ENCODE measurements at regions not wholly inside any gene's neighbourhood (a gene's known extent, or its start where the extent isn't known, plus 50 kb on each side); places are given as distances from the start of the nearest gene placed in this dataset.
"Not testable (repeated sequence)": the region's sequence is repeated elsewhere in the genome, so short reads cannot be mapped to it uniquely, and the experiment has no call there.

DNA sequence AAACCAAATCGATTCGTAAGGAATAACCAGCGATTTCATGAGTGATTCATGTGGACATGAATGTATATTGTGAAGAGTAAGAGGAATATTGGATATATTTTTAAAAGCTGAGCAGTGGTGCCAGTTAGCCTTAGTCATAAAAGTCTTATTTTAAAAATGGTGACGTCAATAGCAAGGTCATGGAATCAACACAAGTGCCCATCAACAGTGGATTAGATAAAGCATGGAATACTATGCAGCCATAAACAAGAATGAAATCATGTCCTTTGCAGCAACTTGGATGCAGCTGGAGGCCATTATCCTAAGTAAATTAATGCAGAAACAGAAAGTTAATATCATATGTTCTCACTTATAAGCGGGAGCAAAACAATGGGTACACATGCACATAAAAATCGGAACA lies 89.0 kb upstream of the STOX2 start:
- DNase-seq: no peak

- no peak for DNase-seq
Measured at GRCh38 chr4:183816882-183817509, 88.1 kb upstream of the STOX2 start.

DNA sequence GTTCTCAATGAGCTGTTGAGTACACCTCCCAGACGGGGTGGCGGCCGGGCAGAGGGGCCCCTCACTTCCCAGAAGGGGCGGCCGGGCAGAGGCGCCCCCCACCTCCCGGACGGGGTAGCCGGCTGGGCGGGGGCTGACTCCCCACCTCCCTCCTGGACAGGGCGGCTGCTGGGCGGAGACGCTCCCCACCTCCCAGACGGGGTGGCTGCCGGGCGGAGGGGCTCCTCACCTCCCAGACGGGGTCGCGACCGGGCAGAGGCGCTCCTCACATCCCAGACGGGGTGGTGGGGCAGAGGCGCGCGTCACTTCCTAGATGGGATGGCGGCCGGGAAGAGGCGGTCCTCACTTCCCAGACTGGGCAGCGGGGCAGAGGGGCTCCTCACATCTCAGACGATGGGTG lies 86.5 kb upstream of the STOX2 start:
- not testable (repeated sequence) for DNase-seq

GRCh38 chr4:183821076-183821853 lies 83.8 kb upstream of the STOX2 start:
- DNase-seq: peak; percentile 76

- DNase-seq: peak; percentile 24
Measured at GRCh38 chr4:183823434-183823833, 81.7 kb upstream of the STOX2 start.

DNA sequence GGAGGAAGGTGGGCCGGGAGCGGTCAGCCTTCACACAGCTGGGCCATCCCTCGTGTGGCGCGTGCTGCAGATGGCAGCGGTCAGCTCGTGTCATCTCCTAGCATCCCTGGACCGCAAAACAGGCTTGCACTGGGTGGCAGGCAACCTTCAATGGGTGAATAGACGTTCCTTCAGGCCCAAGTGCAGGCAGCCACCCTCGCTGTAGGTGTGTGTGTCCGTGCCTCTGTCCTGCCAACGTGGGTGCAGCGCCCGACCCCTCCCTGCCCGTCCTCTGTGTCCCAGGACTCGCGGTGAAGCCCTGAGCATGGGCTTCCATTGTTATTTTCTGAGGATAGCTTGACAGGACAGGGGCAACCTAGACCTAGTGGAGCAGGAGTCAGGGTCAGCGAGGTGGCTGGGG lies 79.8 kb upstream of the STOX2 start:
- DNase-seq: no peak

DNA sequence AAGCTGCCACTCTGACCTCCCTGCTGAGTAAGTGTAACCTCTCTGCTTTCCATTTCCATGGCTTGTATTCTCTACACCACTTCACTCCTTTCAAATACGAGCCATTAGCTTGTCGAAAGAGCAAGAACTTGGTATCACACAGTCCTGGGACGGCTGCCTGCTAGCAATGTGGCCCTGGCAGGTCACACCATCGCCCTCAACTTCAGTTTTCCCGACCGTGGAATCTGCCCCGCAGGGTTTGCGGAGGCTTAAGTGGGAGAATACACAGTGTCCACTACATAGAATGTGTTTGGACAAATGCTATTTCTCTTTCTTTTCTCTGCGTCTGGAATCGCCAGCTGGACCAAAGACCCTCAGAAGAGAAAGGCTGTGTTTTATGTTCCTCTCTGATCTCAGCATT lies 78.6 kb upstream of the STOX2 start:
- DNase-seq: no peak

DNA sequence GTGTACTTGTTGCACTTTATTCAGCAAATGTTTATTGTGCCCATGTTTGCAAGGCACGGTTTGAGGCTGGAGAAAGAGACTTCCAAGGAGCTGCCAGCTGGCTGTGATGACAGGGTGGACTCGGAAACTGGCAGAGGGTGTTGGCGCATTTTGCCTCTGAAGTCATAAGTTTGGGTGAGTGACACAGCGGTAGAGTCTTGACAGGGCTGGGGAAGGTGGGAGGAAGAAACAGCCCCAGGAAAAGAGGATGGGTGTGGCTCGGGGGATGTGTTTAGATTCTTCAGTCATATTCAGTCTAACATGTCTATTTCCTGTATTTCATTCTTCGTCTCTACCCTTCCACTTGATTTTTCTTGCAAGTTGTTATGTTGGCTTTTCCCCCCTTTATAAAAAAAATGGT lies 77.0 kb upstream of the STOX2 start:
- no peak for DNase-seq

DNA sequence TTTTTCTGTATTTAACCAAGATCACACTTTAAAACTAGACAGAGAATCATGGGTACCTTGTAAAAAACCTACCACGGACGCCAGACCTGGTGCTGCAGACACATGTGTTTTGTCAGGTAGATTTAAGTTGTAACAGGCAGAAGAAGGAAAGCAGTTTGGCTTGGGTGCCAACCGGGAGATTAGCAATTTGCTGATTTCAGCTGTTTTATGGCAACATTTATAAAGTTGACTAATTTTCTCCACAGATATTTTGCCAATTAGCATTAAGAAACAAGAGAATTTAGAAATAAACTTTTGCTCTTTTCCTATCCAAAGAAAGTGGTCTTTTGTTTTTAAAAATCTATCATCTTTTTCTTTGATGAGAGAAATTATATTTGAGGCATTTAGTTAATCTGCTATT lies 76.3 kb upstream of the STOX2 start:
- DNase-seq: no peak

- DNase-seq: no peak
Measured at GRCh38 chr4:183830438-183830985, 74.6 kb upstream of the STOX2 start.

DNA sequence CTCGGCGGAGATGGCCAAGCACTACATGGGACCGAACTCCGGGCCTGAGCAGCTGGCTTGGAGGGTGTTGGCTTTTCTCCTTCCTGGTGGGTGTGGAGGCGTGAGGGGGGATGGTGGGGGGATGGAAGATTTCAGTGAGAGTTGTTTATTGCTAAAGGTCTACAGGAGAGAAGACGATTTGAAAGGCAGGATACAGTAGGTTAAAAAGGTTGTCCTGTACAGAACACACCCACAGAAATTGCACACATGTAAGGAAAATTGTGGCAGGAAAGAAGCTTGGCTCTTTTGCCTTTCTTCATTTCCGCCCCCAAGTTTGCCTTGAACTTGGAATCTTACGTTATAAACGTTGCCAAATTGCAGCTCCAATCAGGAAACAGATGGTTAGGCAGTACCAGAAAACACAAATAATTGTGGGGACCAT lies 74.1 kb upstream of the STOX2 start:
- no peak for DNase-seq

DNA sequence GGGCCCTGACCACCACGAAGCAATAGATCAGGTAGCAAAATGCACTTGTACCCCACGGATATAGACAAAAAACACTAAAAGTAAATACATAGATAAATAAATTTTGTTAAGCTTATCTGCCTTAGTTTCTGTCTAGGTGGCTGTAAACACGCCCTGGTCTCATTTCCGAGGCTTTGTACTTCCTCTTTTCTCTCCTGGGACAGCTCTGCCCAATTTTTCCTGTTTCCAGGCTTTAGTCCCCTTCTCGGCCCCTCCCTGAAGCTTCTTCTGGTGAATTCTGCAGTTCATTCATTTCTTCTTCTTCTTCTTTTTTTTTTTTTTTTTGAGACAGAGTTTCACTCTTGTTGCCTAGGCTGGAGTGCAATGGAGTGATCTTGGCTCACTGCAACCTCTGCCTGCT lies 73.4 kb upstream of the STOX2 start:
- no peak for DNase-seq

GRCh38 chr4:183832776-183833450 lies 72.2 kb upstream of the STOX2 start:
- no peak for DNase-seq

GRCh38 chr4:183834252-183834651 lies 70.9 kb upstream of the STOX2 start:
- no peak for DNase-seq

GRCh38 chr4:183837222-183837621 lies 67.9 kb upstream of the STOX2 start:
- no peak for DNase-seq

- DNase-seq: peak; percentile 17
Measured at GRCh38 chr4:183838987-183839712, 66.0 kb upstream of the STOX2 start.

DNA sequence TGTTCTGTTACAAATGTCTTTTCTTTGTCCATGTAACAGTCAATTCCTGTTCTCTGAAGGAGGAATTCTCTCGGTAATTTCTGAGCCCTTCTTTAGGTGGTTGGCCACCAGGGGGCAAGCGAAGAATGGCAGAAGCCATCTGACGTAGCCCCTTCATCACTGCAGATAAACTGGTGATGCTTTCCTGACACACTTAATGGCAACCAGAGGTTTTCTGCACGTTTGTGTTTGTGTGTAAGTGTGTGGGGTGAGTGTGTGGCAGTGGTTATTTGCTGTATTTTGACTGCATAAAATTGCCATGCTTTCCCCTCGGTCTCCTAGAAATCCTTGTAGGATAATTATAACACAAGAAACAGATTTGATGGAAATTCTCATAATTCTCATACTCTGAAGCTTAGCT lies 64.8 kb upstream of the STOX2 start:
- peak; percentile 62 for DNase-seq

DNA sequence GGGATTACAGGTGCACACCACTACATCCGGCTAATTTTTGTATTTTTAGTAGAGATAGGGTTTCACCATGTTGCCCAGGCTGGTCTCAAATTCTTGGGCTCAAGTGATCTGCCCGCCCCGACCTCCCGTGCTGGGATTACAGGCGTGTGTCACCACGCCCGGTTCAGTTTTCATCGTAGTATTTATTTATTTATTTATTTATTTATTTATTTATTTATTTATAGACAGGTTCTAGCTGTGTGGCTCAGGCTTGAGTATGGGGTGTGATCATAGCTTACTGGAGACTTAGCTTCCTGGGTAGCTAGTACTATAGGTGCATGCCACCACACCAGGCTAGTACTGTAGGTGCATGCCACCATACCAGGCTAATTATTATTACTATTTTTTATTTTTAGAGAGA lies 64.1 kb upstream of the STOX2 start:
- DNase-seq: no peak

DNA sequence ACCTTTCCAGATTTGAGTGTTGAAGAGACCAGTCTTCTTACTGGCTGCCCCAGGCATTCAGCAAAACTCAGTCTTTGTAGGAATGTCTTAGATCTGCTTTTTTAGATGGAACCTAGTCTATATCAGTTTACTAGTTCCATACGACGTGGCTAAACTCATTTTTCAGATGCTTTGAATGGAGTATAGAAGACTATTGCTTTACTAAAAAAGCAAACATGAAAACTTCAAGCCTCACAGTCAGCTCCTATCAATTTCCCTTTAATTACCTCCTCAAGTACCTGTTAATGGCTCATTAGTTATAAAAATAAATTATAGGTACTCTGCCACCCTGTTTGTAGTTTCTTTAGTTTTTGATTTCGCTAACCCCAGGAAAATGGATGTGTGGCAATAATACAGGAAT lies 63.0 kb upstream of the STOX2 start:
- no peak for DNase-seq

- no peak for DNase-seq
Measured at GRCh38 chr4:183843248-183843671, 61.8 kb upstream of the STOX2 start.

- DNase-seq: no peak
Measured at GRCh38 chr4:183846951-183847350, 58.2 kb upstream of the STOX2 start.

- DNase-seq: no peak
Measured at GRCh38 chr4:183848805-183849204, 56.3 kb upstream of the STOX2 start.

DNA sequence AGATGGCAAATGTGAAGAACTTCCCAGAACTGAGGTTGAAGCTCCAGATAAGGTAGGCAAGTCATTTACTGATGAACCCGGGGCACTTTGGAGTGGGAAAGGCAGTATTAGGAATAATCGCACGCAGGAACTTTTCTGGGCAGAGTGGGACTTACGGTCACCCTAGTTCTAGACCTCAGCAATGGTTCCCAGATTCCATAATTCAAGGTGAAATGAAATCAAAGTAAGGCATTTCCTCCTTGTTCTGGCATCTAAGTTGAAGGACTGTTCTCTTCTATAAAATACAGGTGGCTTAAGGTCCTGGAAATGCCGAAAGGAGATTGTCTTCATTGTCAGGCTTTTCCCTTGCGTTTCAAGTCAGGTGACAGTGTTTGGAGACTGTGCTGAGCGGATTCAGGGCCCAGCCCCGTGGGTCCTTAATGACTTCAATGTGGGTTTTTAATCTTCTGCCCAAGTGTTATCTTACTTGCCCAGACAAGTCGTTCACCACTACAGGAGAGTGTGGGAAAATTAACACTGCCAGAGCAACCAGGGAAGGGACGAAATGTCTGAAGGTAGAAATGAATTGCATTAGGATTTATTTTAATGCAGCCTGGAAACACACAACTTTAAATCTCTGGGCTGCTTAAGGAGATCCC lies 52.1 kb upstream of the STOX2 start:
- no peak for DNase-seq

Data from NCI-H2171 treated with DMSO at 0.1 percent for 48 hours (cell line).